ENCODE measurements at regions not wholly inside any gene's neighbourhood (a gene's known extent, or its start where the extent isn't known, plus 50 kb on each side); places are given as distances from the start of the nearest gene placed in this dataset.

- WGBS (ENCODE audit: low lambda C conversion rate) = 50% methylated on average over 10 of the region's 11 CpGs
- no TSS peak for BruUV-seq (replicated peaks)
Measured at GRCh38 chr16:6605490-6605889, 727.2 kb upstream of the RBFOX1 start.

GRCh38 chr16:6603780-6604325 is 728.8 kb upstream of the RBFOX1 start:
- POLR2A ChIA-PET = no interaction called here
- no peak for FAIRE-seq
- 0% methylated on average over 4 of the region's 4 CpGs for WGBS (ENCODE audit: low lambda C conversion rate)

More at GRCh38 chr16:6605490-6605889, 727.2 kb upstream of the RBFOX1 start:
- CTCF ChIA-PET (ENCODE audit: low intra/inter-chr PET ratio, low total read pairs) = no interaction called here
- DNase-seq (ENCODE audit: low spot score) (no peak), FAIRE-seq (no peak), ATAC-seq (no peak)
- POLR2A ChIA-PET = no interaction called here
- H3K27me3 ChIP-seq (ENCODE audit: control insufficient read depth in 1 of 2, insufficient read depth in 2 of 2, low read length in 2 of 2) = no peaks in the 10 kb centered on the region; a peak in 1 of 5 replicates
- H3K4me3 ChIP-seq (replicated peaks in 1 of 3; ENCODE audit: insufficient read depth in 1 of 3, low read depth in 2 of 3, low read length in 3 of 3) = no peak overlapping the region
- no peaks in the 10 kb centered on the region for H3K4me1 ChIP-seq (ENCODE audit: insufficient read depth, low read length)
- no peak overlapping the region for H3K27ac ChIP-seq (ENCODE audit: extremely low read length, insufficient read depth, low read length)
- no peaks in the 10 kb centered on the region for H4K20me1 ChIP-seq (ENCODE audit: insufficient read depth, low read length)
- no peak overlapping the region for H3K9ac ChIP-seq (ENCODE audit: insufficient read depth, low read depth, low read length)
- in situ Hi-C loops (cut with HindIII; ENCODE audit: extremely low pct_ligation_motif_present, low pct_unique_long_range_greater_than_20kb) = no loop called here
- no peaks in the 10 kb centered on the region for H3K79me2 ChIP-seq (ENCODE audit: insufficient read depth, low read length)
- H2AFZ ChIP-seq (ENCODE audit: low read length) = no peak overlapping the region
- no peak overlapping the region for H3K4me2 ChIP-seq (ENCODE audit: low read depth, low read length)
- intact Hi-C loops (cut with micrococcal nuclease; ENCODE audit: unreplicated experiment) = no loop called here
- TF ChIP-seq ZNF83 (CRISPR knock-in tag; IDR thresholded peaks at IDR 0.05; ENCODE audit: borderline replicate concordance) (no peak), MAFK (conservative IDR thresholded peaks at IDR 0.05 in 1 of 2, IDR thresholded peaks at IDR 0.05 in 1 of 2; ENCODE audit: low read length in 2 of 2) (0 out of 4 replicates have a peak, but pooled peaks of 1 of the 2 experiments have one; percentile 8), XBP1 (CRISPR knock-in tag; IDR thresholded peaks at IDR 0.05) (no peak)
- H3K9me3 ChIP-seq (ENCODE audit: low read length) = no peaks in the 10 kb centered on the region
- no peaks in the 10 kb centered on the region for H3K36me3 ChIP-seq (replicated peaks in 1 of 2; ENCODE audit: control insufficient read depth in 1 of 2, insufficient read depth in 2 of 2, low read length in 2 of 2)

More at GRCh38 chr16:6603780-6604325, 728.8 kb upstream of the RBFOX1 start:
- Histone ChIP-seq H3K36me3 (replicated peaks in 1 of 2; ENCODE audit: control insufficient read depth in 1 of 2, insufficient read depth in 2 of 2, low read length in 2 of 2) (no peaks in the 10 kb centered on the region), H3K27ac (ENCODE audit: extremely low read length, insufficient read depth, low read length) (no peak overlapping the region), H3K4me3 (replicated peaks in 1 of 3; ENCODE audit: insufficient read depth in 1 of 3, low read depth in 2 of 3, low read length in 3 of 3) (no peak overlapping the region), H3K27me3 (ENCODE audit: control insufficient read depth in 1 of 2, insufficient read depth in 2 of 2, low read length in 2 of 2) (no peaks in the 10 kb centered on the region; a peak in 1 of 5 replicates), H3K4me2 (ENCODE audit: low read depth, low read length) (no peak overlapping the region), H2AFZ (ENCODE audit: low read length) (no peak overlapping the region), H4K20me1 (ENCODE audit: insufficient read depth, low read length) (no peaks in the 10 kb centered on the region), H3K4me1 (ENCODE audit: insufficient read depth, low read length) (no peaks in the 10 kb centered on the region), H3K9ac (ENCODE audit: insufficient read depth, low read depth, low read length) (no peak overlapping the region), H3K79me2 (ENCODE audit: insufficient read depth, low read length) (no peaks in the 10 kb centered on the region), H3K9me3 (ENCODE audit: low read length) (no peaks in the 10 kb centered on the region)
- ATAC-seq = no peak
- in situ Hi-C loops (cut with HindIII; ENCODE audit: extremely low pct_ligation_motif_present, low pct_unique_long_range_greater_than_20kb) = no loop called here
- intact Hi-C loops (cut with micrococcal nuclease; ENCODE audit: unreplicated experiment) = no loop called here
- CTCF ChIA-PET (ENCODE audit: low intra/inter-chr PET ratio, low total read pairs) = no interaction called here
- no peak for TF ChIP-seq ARID2 (CRISPR knock-in tag; IDR thresholded peaks at IDR 0.05; ENCODE audit: borderline replicate concordance)
- TF ChIP-seq ZNF292 (CRISPR knock-in tag; IDR thresholded peaks at IDR 0.05; ENCODE audit: borderline replicate concordance, low read depth) = no peak
- TF ChIP-seq KMT2A (CRISPR knock-in tag; IDR thresholded peaks at IDR 0.05) = no peak
- no peak for TF ChIP-seq ZFAT (CRISPR knock-in tag; conservative IDR thresholded peaks at IDR 0.05)
- TF ChIP-seq SMAD1 (CRISPR knock-in tag; IDR thresholded peaks at IDR 0.05; ENCODE audit: borderline replicate concordance, low read depth) = no peak
- no peak for TF ChIP-seq HOXA3 (CRISPR knock-in tag; IDR thresholded peaks at IDR 0.05)
- TF ChIP-seq ZNF775 (CRISPR knock-in tag; IDR thresholded peaks at IDR 0.05; ENCODE audit: borderline replicate concordance) = no peak
- TF ChIP-seq DBP (CRISPR knock-in tag; IDR thresholded peaks at IDR 0.05; ENCODE audit: not compliant biosample characterization) = no peak
- no peak for TF ChIP-seq HDAC1 (CRISPR knock-in tag; IDR thresholded peaks at IDR 0.05)
- no TSS peak for BruUV-seq (replicated peaks)
- no peak for DNase-seq (ENCODE audit: low spot score)

Data from HepG2 (cell line).